HL-60 (cell line): ENCODE measurements at regions not wholly inside any gene's neighbourhood (a gene's known extent, or its start where the extent isn't known, plus 50 kb on each side); places are given as distances from the start of the nearest gene placed in this dataset.

Experiments
- DNase-seq, 2 experiments: peaks; one replicate each; pipeline ENCODE4 v3.0.0-alpha.2; 2010 to 2020; ENCODE audit warnings: low read depth in 1 of 2, low spot score in 1 of 2
- H3K27ac ChIP-seq: fragments of 250-450 bp; sonication (Bioruptor Pico); replicated peaks from 2 replicates; pipeline ENCODE4 v1.5.1; 2020; ENCODE audit warnings: mild to moderate bottlenecking, moderate library complexity
- H3K27me3 ChIP-seq: fragments of 250-450 bp; sonication (Bioruptor Pico); 2 replicates; pipeline ENCODE4 v1.5.1; 2021; ENCODE audit warnings: mild to moderate bottlenecking, moderate library complexity; ENCODE audit not compliant: insufficient read depth, poor library complexity, severe bottlenecking
- H3K4me3 ChIP-seq: replicated peaks from 2 replicates; pipeline ENCODE4 v1.5.1; 2011; ENCODE audit warnings: mild to moderate bottlenecking, control low read depth, low read length; ENCODE audit not compliant: insufficient read depth
- GABPA ChIP-seq: IDR thresholded peaks from 2 replicates; pipeline ENCODE4 v1.6.1; 2012; ENCODE audit warnings: low read depth
- POLR2AphosphoS5 ChIP-seq: IDR thresholded peaks from 2 replicates; pipeline ENCODE4 v1.6.1; 2012; ENCODE audit warnings: low read depth
- REST ChIP-seq: IDR thresholded peaks from 2 replicates; pipeline ENCODE4 v1.6.1; 2012; ENCODE audit warnings: low read depth; ENCODE audit not compliant: insufficient replicate concordance
- SPI1 ChIP-seq: IDR thresholded peaks from 2 replicates; pipeline ENCODE4 v1.6.1; 2012; ENCODE audit warnings: low read depth, mild to moderate bottlenecking, borderline replicate concordance
- TF ChIP-seq, protein P1 (sequence below): IDR thresholded peaks from one replicate; pipeline ENCODE4 v1.5.1; 2011; ENCODE audit warnings: low read length, control low read depth, inconsistent platforms; ENCODE audit not compliant: insufficient read depth

DNA sequence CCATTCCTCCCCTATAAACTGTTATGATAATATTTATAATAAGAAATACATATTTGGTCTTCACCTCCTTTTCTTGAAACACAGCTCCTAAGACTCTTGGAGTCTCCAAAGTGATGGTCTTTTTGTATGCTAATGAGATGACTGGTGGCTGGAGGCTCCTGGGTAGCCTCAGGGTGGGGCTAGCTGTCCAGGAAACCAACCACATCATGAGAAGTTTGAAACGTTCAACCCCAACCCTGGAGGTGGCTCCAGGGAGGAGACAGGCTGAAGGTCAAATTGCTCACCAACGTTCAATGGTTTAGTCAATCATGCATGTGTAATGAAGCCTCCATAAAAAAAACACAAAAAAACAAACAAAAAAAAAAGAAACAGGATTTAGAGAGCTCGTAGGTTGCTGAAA is 298.7 kb upstream of the MGAT5 start:
- TF ChIP-seq, protein P1, sequence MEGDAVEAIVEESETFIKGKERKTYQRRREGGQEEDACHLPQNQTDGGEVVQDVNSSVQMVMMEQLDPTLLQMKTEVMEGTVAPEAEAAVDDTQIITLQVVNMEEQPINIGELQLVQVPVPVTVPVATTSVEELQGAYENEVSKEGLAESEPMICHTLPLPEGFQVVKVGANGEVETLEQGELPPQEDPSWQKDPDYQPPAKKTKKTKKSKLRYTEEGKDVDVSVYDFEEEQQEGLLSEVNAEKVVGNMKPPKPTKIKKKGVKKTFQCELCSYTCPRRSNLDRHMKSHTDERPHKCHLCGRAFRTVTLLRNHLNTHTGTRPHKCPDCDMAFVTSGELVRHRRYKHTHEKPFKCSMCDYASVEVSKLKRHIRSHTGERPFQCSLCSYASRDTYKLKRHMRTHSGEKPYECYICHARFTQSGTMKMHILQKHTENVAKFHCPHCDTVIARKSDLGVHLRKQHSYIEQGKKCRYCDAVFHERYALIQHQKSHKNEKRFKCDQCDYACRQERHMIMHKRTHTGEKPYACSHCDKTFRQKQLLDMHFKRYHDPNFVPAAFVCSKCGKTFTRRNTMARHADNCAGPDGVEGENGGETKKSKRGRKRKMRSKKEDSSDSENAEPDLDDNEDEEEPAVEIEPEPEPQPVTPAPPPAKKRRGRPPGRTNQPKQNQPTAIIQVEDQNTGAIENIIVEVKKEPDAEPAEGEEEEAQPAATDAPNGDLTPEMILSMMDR, result no peak
- no peak for TF ChIP-seq SPI1
- TF ChIP-seq POLR2AphosphoS5, result no peak
- TF ChIP-seq REST, result no peak
- no peak for TF ChIP-seq GABPA
- no peak for DNase-seq
- Histone ChIP-seq H3K27ac (no peak overlapping the region), H3K27me3 (no peaks in the 10 kb centered on the region), H3K4me3 (no peak overlapping the region)

DNA sequence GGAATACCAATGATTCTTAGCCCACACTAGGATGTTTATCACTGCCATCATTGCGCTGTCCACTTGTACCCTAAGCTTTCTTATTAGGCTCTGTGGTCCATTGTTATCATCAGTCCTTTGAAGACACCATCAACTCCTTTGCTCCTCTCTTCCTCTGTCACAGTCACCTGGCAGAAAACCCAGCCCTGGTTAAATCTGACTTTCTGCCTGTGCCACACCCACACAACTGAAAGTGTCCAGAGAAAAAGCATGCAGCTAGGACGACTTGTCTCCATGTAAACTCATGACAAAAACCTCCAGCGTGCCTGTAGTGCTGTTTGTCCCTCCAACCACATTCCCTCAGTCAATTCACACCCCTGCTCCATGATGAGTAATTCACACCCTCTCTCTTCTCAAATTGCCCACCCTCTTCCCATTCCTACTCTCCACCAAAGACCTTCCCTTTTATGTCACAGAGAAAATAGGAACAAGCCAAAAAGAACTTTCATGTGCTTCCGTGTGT is 297.4 kb upstream of the MGAT5 start:
- DNase-seq, result no peak
- H3K27me3 ChIP-seq, result no peaks in the 10 kb centered on the region

More for the DNA sequence above, 297.4 kb upstream of the MGAT5 start:
- TF ChIP-seq, protein P1, result no peak
- no peak for TF ChIP-seq SPI1
- no peak for TF ChIP-seq GABPA
- no peak for TF ChIP-seq REST
- no peak for TF ChIP-seq POLR2AphosphoS5
- no peak overlapping the region for H3K4me3 ChIP-seq
- H3K27ac ChIP-seq, result no peak overlapping the region
